HCT116 (cell line): ENCODE measurements at regions not wholly inside any gene's neighbourhood (a gene's known extent, or its start where the extent isn't known, plus 50 kb on each side); places are given as distances from the start of the nearest gene placed in this dataset.

ENCODE experiments used
- CEBPB ChIP-seq: IDR thresholded peaks from 2 replicates; pipeline ENCODE4 v1.6.1; 2012; ENCODE audit warnings: low read depth
- CTCF ChIP-seq, 3 experiments: fragments of 200-600 bp in 1 of 3; sonication (generic) in 1 of 3; IDR thresholded peaks in 2 of 3; conservative IDR thresholded peaks in 1 of 3; 2 replicates each; pipeline ENCODE4 v1.5.1; 2012 to 2017; ENCODE audit warnings: low read depth in 2 of 3, low read length in 2 of 3, antibody characterized with exemption in 1 of 3, borderline replicate concordance in 1 of 3, control low read depth in 1 of 3, mild to moderate bottlenecking in 1 of 3, mixed read lengths in 1 of 3, mixed run types in 1 of 3, moderate library complexity in 1 of 3; ENCODE audit not compliant: insufficient read depth in 1 of 3
- ELF1 ChIP-seq: IDR thresholded peaks from 2 replicates; pipeline ENCODE4 v1.6.1; 2012; ENCODE audit warnings: low read depth, borderline replicate concordance
- JUND ChIP-seq: IDR thresholded peaks from 2 replicates; pipeline ENCODE4 v1.6.1; 2012
- POLR2A ChIP-seq: IDR thresholded peaks from 2 replicates; pipeline ENCODE4 v1.7.0; 2011; ENCODE audit warnings: borderline replicate concordance; ENCODE audit not compliant: insufficient read depth, insufficient read length; ENCODE audit errors: extremely low read depth
- POLR2AphosphoS5 ChIP-seq: IDR thresholded peaks from 2 replicates; pipeline ENCODE4 v1.6.1; 2011; ENCODE audit warnings: mild to moderate bottlenecking, low read depth, low read length, moderate library complexity
- RAD21 ChIP-seq: IDR thresholded peaks from 2 replicates; pipeline ENCODE4 v1.6.1; 2012; ENCODE audit warnings: low read depth, mild to moderate bottlenecking
- REST ChIP-seq: IDR thresholded peaks from 2 replicates; pipeline ENCODE4 v1.6.1; 2012; ENCODE audit warnings: low read depth
- SIN3A ChIP-seq: IDR thresholded peaks from 2 replicates; pipeline ENCODE4 v1.6.1; 2012; ENCODE audit warnings: low read depth
- SP1 ChIP-seq: IDR thresholded peaks from 2 replicates; pipeline ENCODE4 v1.6.1; 2012; ENCODE audit warnings: low read depth
- YY1 ChIP-seq: IDR thresholded peaks from 2 replicates; pipeline ENCODE4 v1.6.1; 2011; ENCODE audit warnings: low read length, low read depth, moderate library complexity, mild to moderate bottlenecking; ENCODE audit not compliant: insufficient replicate concordance; ENCODE audit errors: extremely low read depth
- ZBTB33 ChIP-seq: IDR thresholded peaks from 2 replicates; pipeline ENCODE4 v1.6.1; 2011; ENCODE audit warnings: mild to moderate bottlenecking, low read length, moderate library complexity; ENCODE audit not compliant: insufficient replicate concordance; ENCODE audit errors: extremely low read depth
- ZFX ChIP-seq: fragments of 450-650 bp; IDR thresholded peaks from 2 replicates; pipeline ENCODE4 v1.6.1; 2017
- TF ChIP-seq, protein P1 (sequence below): IDR thresholded peaks from 2 replicates; pipeline ENCODE4 v1.6.1; 2012

DNA sequence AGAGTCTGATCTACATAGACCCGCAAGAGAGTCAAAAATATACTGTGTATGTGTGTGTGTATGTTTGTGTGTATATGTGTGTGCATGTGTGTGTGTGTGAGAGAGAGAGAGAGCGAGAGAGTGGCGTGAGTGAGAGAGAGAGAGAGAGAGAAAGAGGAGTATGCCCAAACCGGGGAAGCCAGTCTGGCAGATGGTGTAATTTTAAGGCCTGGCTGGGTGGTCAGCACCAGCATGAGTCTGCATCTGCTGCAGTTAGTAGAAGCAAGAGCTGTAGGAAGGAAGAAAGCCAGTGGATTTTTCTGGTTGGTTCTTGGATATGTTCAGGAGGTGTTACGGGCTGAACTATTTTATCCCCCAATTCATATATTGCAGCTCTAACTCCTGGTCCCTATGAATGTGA, 75.2 kb downstream of the ACTBL2 start:
- no peak for TF ChIP-seq POLR2AphosphoS5
- no peak for TF ChIP-seq ZFX
- no peak for TF ChIP-seq ZBTB33
- TF ChIP-seq RAD21: no peak
- TF ChIP-seq SIN3A: no peak
- no peak for TF ChIP-seq JUND
- TF ChIP-seq SP1: no peak
- TF ChIP-seq CTCF (IDR thresholded peaks at IDR 0.05 in 2 of 3, conservative IDR thresholded peaks at IDR 0.05 in 1 of 3; ENCODE audit: borderline replicate concordance in 1 of 3, insufficient read depth in 1 of 3, low read depth in 2 of 3, low read length in 2 of 3): no peak
- TF ChIP-seq REST: no peak
- no peak for TF ChIP-seq POLR2A
- TF ChIP-seq, protein P1, sequence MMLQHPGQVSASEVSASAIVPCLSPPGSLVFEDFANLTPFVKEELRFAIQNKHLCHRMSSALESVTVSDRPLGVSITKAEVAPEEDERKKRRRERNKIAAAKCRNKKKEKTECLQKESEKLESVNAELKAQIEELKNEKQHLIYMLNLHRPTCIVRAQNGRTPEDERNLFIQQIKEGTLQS: no peak
- TF ChIP-seq ELF1: no peak
- no peak for TF ChIP-seq YY1
- no peak for TF ChIP-seq CEBPB
